Hindlimb muscle (tissue), 1 donor: ENCODE measurements at regions not wholly inside any gene's neighbourhood (a gene's known extent, or its start where the extent isn't known, plus 50 kb on each side); places are given as distances from the start of the nearest gene placed in this dataset.
A peak's percentile ranks its signal among the peaks of the same experiment; 100 is the strongest.
"Not testable (repeated sequence)": the region's sequence is repeated elsewhere in the genome, so short reads cannot be mapped to it uniquely, and the experiment has no call there.

Experiments
- DNase-seq: peaks from one replicate; pipeline ENCODE4 v3.0.0-alpha.2; 2013

GRCh38 chr15:53923741-53924140 lies 54.5 kb upstream of the UNC13C start:
- DNase-seq: not testable (repeated sequence)

DNA sequence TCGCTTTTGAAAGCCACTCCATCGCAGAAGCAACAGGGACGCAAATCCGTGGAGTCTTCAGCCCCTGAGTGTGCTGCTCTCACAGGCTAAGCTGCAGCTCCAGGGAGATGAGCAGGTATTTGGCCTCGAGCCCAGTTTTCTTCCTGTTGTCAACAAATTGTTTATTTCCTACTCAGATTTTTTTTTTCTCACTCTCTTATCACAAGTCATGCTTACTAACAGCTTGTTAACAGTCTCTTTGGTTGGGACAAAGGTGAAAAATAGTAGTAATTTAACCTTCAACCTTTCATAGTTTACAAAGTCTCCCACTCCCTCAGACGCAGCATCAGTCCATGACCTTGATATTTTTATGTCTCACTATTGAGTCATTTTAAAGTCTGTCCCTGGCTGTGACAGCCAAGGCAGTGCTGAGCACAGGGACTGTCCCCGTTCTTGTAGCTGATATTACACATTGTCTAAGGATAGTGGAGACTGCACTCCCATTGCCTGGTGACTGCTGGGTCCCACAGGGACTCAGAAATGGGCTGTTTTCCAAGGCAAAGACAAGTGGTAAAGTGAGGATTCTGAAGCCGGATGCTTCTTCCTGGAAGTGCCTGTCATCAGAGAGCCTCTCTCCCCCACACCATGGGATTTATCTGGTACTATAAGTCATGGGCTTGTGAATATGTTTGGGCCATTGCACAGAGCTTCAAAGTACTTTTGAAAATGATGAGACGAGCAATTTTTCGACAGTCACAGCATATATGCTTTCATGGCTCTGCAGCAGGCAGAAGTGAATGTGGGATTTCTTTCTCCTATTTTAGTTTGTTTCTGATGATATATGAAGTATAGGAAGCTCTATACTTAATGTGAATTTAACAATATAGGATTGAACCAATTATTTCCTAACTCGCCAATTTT lies 59.8 kb upstream of the UNC13C start:
- no peak for DNase-seq

DNA sequence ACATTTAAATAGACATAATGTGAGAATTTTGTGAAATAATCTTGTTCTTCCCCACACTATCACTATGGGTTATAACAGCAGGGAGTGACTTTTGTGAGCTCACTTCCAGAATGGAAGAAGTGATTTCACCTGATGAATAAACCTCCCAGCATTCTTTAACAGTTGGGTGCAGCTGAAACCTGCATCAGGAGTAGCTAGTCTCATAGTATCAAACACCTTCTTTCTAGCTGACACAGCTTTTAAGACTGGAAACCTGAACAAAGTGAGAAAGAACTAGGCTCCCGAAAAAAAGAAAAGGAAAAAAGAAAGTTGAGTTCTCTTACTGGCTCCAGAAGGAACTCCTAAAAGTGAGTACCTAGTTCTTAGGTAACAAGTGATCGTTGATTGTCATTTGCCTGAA lies 61.1 kb upstream of the UNC13C start:
- no peak for DNase-seq

- no peak for DNase-seq
Observed at GRCh38 chr15:53911431-53911830, 66.8 kb upstream of the UNC13C start.

DNA sequence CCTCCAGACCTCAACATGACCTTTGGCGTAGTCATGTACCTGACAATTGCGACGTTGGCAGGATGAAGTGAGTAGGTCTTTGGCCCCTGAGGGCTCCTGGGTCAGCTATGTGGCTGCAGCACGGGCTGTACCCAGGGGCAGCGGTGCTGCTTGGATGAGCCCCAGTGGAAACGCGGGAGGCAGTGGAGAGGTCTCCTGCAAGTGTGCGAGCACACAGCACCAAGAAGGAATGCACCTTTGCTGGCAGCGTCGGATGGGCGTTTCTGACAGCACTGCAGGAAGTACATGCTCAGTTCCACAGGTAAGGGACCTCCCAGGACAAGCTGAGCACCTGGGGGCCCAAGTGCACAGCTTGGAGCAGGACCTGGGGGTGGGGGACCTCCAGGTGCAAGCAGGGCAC lies 67.4 kb upstream of the UNC13C start:
- no peak for DNase-seq

DNA sequence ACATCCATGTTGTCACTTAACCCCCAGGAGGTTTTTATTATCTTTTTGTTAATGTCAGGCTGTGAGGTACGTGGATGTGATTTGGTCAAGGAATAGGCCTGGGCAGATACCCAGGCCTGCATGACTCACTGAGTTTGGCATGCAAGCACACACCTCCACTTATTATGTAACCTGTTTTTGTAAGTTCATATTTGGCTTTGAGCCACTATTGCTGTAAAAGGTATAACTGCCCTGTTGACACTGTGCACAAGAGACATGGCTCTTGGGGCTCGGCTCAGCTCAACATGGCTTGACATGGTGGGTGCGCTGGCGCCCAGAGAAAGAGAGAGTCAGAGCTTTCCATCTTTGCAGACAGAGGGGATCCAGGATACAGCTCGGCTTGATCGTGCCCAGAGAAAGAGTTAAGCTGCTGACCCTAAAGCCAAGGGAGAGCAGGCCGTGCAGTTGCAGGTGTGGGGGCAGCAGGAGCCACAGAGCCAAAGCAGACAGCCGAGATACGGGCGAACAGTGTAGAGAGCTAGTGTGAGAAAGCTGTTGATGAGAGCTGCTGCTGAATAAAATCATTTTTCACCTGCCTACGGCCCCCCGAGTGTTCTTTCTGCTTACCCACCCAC lies 67.9 kb upstream of the UNC13C start:
- no peak for DNase-seq

DNA sequence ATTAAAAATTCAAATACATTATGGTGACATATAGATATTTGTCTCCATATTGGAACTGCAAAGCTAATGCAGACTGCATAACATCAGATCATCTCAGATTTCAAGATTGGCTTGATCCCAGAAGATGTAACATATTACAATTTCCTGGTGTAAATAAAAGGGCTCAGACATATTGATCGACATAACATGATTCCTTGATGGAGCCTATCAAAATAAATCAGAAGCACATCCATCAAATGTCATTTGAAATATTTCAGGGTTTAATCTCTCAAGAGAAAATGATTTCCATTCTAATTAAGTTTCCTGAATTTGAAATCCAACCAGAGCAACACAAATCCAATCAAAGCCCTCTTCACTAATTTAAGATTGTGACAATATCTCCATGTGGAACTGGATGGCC lies 75.1 kb upstream of the UNC13C start:
- no peak for DNase-seq

DNA sequence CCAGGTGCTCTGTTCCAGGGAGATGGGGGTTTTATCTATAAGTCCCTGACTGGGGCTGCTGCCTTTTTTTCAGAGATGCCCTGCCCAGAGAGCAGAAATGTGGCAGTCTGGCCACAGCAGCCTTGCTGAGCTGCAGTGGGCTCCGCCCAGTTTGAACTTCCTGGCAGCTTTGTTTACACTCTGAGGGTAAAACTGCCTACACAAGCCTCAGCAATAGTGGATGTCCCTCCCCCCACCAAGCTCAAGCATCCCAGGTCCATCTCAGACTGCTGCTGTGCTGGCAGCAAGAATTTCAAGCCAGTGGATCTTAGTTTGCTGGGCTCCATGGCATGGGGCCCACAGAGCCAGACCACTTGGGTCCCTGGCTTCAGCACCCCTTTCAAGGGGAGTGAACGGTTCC lies 84.8 kb upstream of the UNC13C start:
- DNase-seq: not testable (repeated sequence)

GRCh38 chr15:53891862-53892261 lies 86.4 kb upstream of the UNC13C start:
- DNase-seq: not testable (repeated sequence)

DNA sequence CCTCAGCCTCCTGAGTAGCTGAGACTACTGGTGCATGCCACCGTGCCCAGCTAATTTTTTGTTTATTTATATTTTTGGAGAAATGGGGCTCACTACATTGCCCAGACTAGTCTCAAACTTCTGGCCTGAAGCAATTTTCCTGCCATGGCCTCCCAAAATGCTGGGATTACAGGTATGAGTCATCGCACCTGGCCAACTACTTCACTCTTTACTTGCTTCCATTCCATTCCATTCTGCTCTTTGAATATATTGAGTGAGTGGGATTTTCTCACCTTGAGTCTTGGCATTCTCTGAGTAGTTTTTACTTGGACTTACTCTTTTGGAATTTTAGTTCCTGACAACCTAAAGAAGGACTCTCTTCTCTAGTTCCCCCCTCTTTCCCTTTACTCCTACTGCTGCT lies 93.8 kb upstream of the UNC13C start:
- no peak for DNase-seq

GRCh38 chr15:53882311-53882710 lies 95.9 kb upstream of the UNC13C start:
- no peak for DNase-seq

DNA sequence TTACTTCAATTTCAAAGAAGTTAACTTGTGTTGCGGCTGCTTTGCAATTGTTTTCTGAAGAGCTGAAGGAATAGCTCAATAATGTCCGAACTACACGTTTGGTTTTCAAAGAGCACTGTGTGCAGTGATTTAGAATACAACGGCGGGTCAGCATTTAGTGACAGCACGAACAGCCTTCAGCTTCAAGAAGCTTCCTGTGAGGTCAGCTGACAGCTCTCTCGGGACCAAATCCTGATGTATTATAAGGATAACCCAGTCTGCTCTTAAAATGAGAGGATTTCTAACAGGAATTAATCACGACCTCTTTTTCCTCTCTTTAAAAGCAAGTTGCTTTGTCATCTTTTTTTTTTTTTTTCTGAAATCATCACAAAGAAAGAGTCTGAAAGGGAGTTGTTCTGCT lies 97.9 kb upstream of the UNC13C start:
- peak; percentile 9 for DNase-seq

DNA sequence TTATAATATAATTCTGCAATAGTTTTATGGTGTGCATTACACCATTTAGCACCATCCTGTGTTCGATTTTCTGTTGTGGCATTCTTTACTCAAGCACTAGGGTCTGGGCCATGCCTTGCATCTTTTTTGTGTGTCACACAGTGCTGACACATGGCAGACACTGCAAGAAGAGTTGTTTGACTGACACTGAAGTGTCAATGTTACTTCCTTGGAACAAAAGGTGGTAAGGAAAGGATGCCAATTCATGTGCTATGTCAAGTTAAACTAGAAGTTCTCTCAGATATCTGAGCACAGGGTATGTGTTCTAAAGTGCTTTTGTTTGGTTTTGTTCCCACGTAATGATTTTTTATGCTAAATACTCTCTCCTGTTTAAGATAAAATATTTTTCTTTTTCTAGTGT lies 102.5 kb upstream of the UNC13C start:
- no peak for DNase-seq

- no peak for DNase-seq
Observed at GRCh38 chr15:53875139-53875538, 103.1 kb upstream of the UNC13C start.

DNA sequence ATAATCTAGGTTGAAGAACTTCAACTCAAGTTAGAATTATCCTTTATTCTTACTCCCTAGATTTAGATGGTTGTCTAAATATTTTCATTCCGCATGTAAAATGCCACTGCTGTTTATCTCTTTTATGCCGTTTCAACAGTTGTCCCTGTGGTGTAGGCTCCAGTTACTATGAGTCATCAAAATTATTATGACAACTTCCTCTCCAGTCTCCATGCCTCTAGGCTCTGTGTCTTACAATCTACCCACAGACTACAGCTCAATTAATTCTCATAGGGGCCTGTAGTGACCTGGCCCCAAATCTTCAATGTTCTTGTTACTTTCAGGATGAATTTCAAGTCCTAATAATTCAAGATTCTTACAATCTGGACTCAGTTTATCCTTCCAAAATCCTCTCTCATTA lies 105.8 kb upstream of the UNC13C start:
- DNase-seq: no peak

DNA sequence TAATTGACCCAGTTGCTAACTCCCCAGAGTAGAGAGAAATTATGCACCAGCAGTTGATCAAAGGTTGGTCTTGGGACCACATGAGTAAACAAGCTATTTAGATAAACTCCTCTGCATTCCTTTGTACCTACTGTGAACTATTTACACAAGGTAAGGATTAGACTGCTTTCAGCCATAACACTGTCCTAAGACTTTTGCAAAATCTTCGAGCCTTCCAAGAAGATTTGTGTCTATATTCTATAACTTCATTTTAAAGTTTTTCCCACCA lies 108.5 kb upstream of the UNC13C start:
- no peak for DNase-seq

DNA sequence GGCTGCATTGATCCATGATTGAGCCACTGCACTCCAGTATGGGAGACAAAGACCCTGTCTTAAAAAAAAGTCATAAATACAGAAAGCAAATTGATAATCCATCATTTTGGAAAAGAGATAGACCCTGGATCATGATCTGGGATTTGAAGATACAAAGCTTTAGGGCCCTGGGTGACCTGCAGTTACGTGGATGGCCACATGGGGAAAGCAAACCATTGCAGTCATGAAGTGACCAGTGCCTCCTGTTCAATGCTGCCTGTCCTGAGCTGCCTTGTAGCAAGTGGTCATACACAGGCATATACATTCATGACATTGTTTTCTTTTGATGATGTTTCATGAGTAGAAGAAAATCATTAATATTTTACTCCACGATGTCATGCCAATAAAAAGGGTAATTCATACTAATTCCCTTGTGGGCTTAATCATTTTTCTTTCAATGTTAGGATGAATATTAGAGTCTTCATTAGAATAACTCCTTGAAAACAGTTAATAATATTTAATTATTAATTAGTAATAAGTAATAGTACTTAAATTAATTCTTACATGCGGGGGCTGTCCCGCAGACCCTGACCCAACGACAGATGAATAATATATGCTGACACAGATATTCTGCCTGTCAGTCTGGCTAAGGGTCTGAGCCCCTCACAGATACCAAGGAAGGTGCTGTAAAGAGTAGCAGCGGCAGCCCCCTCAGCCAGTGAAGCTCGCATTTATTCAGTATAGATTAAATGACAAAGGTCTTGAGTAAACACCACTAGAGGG lies 109.0 kb upstream of the UNC13C start:
- no peak for DNase-seq

- DNase-seq: no peak
Observed at GRCh38 chr15:53862386-53862785, 102.9 kb upstream of the WDR72 start.

DNA sequence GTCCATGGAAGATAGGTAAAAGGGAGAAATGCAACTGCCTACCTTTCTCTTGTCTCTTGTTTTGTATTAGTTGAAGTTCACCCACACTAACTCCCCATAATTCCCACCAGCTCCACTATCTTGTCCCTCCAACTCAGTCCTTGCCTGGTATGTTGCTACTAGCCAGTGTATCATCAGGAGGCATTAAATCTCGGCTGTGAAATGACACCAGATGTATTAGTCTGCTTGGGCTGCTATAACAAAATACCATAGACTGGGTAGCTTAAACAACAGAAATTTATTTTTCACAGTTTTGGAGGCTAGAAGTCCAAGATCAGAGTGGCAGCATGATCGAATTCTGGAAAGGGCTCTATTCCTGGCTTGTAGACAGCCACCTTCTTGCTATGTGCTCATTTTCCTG lies 102.3 kb upstream of the WDR72 start:
- no peak for DNase-seq

GRCh38 chr15:53851110-53851848 lies 91.8 kb upstream of the WDR72 start:
- DNase-seq: no peak

GRCh38 chr15:53847745-53848144 lies 88.3 kb upstream of the WDR72 start:
- DNase-seq: no peak

DNA sequence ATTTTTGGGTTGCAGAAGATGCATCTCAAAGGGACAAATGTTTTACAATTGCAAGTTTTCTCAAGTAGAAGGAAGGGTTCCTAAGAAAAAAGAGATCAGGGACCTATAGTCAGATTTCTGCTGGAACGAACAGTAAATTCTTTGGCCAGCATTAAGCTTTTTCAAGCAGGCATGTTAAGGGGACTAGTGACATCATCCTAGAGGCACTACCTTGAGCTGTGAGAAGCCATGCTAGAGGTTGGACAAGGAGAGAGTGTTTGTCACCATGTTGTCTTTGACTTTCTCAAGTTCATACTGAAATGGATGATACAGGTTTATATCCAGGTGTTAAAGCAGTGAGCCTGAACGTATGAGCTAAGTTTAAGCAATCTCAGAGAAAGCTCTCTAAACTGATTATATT lies 85.2 kb upstream of the WDR72 start:
- no peak for DNase-seq
